ENCODE measurements at regions not wholly inside any gene's neighbourhood (a gene's known extent, or its start where the extent isn't known, plus 50 kb on each side); places are given as distances from the start of the nearest gene placed in this dataset.

- Histone ChIP-seq H3K36me3 (replicated peaks; ENCODE audit: insufficient read depth, low read length) (no peaks in the 10 kb centered on the region), H3K27ac (ENCODE audit: low read length) (no peak overlapping the region), H3K4me2 (ENCODE audit: low read depth, low read length) (no peak overlapping the region), H3K9me3 (replicated peaks; ENCODE audit: insufficient read depth, low read length) (no peaks in the 10 kb centered on the region), H3F3A (ENCODE audit: insufficient read depth, low read length) (no peaks in the 10 kb centered on the region), H3K9me2 (replicated peaks; ENCODE audit: insufficient read depth, low read length) (no peaks in the 10 kb centered on the region), H3K27me3 (replicated peaks; ENCODE audit: insufficient read depth, low read length) (no peaks in the 10 kb centered on the region), H3K9ac (ENCODE audit: low read length) (no peak overlapping the region), H3K4me3 (ENCODE audit: low read length) (no peak overlapping the region), H2AFZ (ENCODE audit: low read length) (no peak overlapping the region), H4K20me1 (ENCODE audit: insufficient read depth, low read length) (no peaks in the 10 kb centered on the region), H3K79me2 (ENCODE audit: low read length) (no peaks in the 10 kb centered on the region), H3K4me1 (ENCODE audit: low read length) (no peaks in the 10 kb centered on the region)
- DNase-seq: no peak
- no peak for TF ChIP-seq EZH2phosphoT487 (IDR thresholded peaks at IDR 0.05; ENCODE audit: low read length)
- TF ChIP-seq EZH2 (optimal IDR thresholded peaks at IDR 0.05; ENCODE audit: low read depth, low read length): no peak
- no peak for TF ChIP-seq CTCF (IDR thresholded peaks at IDR 0.05; ENCODE audit: low read length)
These were observed 785.6 kb downstream of the TBC1D22A start for GRCh38 chr22:47547881-47548650.

- no peak for TF ChIP-seq EZH2 (optimal IDR thresholded peaks at IDR 0.05; ENCODE audit: low read depth, low read length)
- no peak for TF ChIP-seq CTCF (IDR thresholded peaks at IDR 0.05; ENCODE audit: low read length)
- no peak for TF ChIP-seq EZH2phosphoT487 (IDR thresholded peaks at IDR 0.05; ENCODE audit: low read length)
- no peaks in the 10 kb centered on the region for H3K27me3 ChIP-seq (replicated peaks; ENCODE audit: insufficient read depth, low read length)
- H3F3A ChIP-seq (ENCODE audit: insufficient read depth, low read length): no peaks in the 10 kb centered on the region
- H3K9ac ChIP-seq (ENCODE audit: low read length): no peak overlapping the region
- no peak overlapping the region for H2AFZ ChIP-seq (ENCODE audit: low read length)
- no peaks in the 10 kb centered on the region for H3K9me3 ChIP-seq (replicated peaks; ENCODE audit: insufficient read depth, low read length)
- H4K20me1 ChIP-seq (ENCODE audit: insufficient read depth, low read length): no peaks in the 10 kb centered on the region
- H3K4me2 ChIP-seq (ENCODE audit: low read depth, low read length): no peak overlapping the region
- no peaks in the 10 kb centered on the region for H3K36me3 ChIP-seq (replicated peaks; ENCODE audit: insufficient read depth, low read length)
- no peaks in the 10 kb centered on the region for H3K79me2 ChIP-seq (ENCODE audit: low read length)
- H3K4me3 ChIP-seq (ENCODE audit: low read length): no peak overlapping the region
- H3K27ac ChIP-seq (ENCODE audit: low read length): no peak overlapping the region
- no peaks in the 10 kb centered on the region for H3K4me1 ChIP-seq (ENCODE audit: low read length)
- DNase-seq: no peak
- H3K9me2 ChIP-seq (replicated peaks; ENCODE audit: insufficient read depth, low read length): no peaks in the 10 kb centered on the region
These were observed 784.8 kb downstream of the TBC1D22A start for GRCh38 chr22:47547239-47547661.

- no peak overlapping the region for H3K4me2 ChIP-seq (ENCODE audit: low read depth, low read length)
- DNase-seq: no peak
- no peaks in the 10 kb centered on the region for H4K20me1 ChIP-seq (ENCODE audit: insufficient read depth, low read length)
- no peak overlapping the region for H3K27ac ChIP-seq (ENCODE audit: low read length)
- H3K4me3 ChIP-seq (ENCODE audit: low read length): no peak overlapping the region
- H3K9me2 ChIP-seq (replicated peaks; ENCODE audit: insufficient read depth, low read length): no peaks in the 10 kb centered on the region
- H3K4me1 ChIP-seq (ENCODE audit: low read length): no peaks in the 10 kb centered on the region
- no peaks in the 10 kb centered on the region for H3K79me2 ChIP-seq (ENCODE audit: low read length)
- no peaks in the 10 kb centered on the region for H3K27me3 ChIP-seq (replicated peaks; ENCODE audit: insufficient read depth, low read length)
- H3F3A ChIP-seq (ENCODE audit: insufficient read depth, low read length): no peaks in the 10 kb centered on the region
- TF ChIP-seq CTCF (IDR thresholded peaks at IDR 0.05; ENCODE audit: low read length) (no peak), EZH2phosphoT487 (IDR thresholded peaks at IDR 0.05; ENCODE audit: low read length) (no peak), EZH2 (optimal IDR thresholded peaks at IDR 0.05; ENCODE audit: low read depth, low read length) (no peak)
- no peaks in the 10 kb centered on the region for H3K9me3 ChIP-seq (replicated peaks; ENCODE audit: insufficient read depth, low read length)
- no peak overlapping the region for H3K9ac ChIP-seq (ENCODE audit: low read length)
- H2AFZ ChIP-seq (ENCODE audit: low read length): no peak overlapping the region
- H3K36me3 ChIP-seq (replicated peaks; ENCODE audit: insufficient read depth, low read length): no peaks in the 10 kb centered on the region
These were observed 782.2 kb downstream of the TBC1D22A start for GRCh38 chr22:47544696-47545095.

Data from MM.1S (cell line).